Mesendoderm (in vitro differentiated cells): ENCODE measurements at regions not wholly inside any gene's neighbourhood (a gene's known extent, or its start where the extent isn't known, plus 50 kb on each side); places are given as distances from the start of the nearest gene placed in this dataset.

Experiments
- DNase-seq: peaks from one replicate; pipeline ENCODE4 v3.0.0; 2013
- H2AK5ac ChIP-seq: 2 replicates; pipeline ENCODE4 v1.6.1; 2013; ENCODE audit warnings: low read length, inconsistent platforms
- H2BK120ac ChIP-seq: 2 replicates; pipeline ENCODE4 v1.6.1; 2013; ENCODE audit warnings: low read depth, mild to moderate bottlenecking, low read length, moderate library complexity, mixed read lengths
- H2BK15ac ChIP-seq: replicated peaks from 2 replicates; pipeline ENCODE4 v1.6.1; 2013; ENCODE audit warnings: low read depth, mild to moderate bottlenecking, moderate library complexity
- H2BK5ac ChIP-seq: 2 replicates; pipeline ENCODE4 v1.6.1; 2013; ENCODE audit warnings: low read length, inconsistent platforms
- H3K18ac ChIP-seq: 2 replicates; pipeline ENCODE4 v1.6.1; 2013; ENCODE audit warnings: mild to moderate bottlenecking, low read length, mixed read lengths
- H3K23ac ChIP-seq: one replicate; pipeline ENCODE4 v1.6.1; 2013; ENCODE audit warnings: low read length
- H3K27ac ChIP-seq: 2 replicates; pipeline ENCODE4 v1.5.1; 2013; ENCODE audit warnings: low read depth, mild to moderate bottlenecking, inconsistent platforms, low read length, moderate library complexity
- H3K27me3 ChIP-seq: 2 replicates; pipeline ENCODE4 v1.6.1; 2013; ENCODE audit warnings: low read length, control low read depth, mild to moderate bottlenecking, inconsistent platforms; ENCODE audit not compliant: insufficient read depth, poor library complexity
- H3K36me3 ChIP-seq: 2 replicates; pipeline ENCODE4 v1.6.1; 2013; ENCODE audit warnings: low read length, inconsistent platforms; ENCODE audit not compliant: control insufficient read depth, insufficient read depth
- H3K4ac ChIP-seq: one replicate; pipeline ENCODE4 v1.6.1; 2013; ENCODE audit warnings: low read depth, mild to moderate bottlenecking, low read length, moderate library complexity
- H3K4me1 ChIP-seq: 2 replicates; pipeline ENCODE4 v1.6.1; 2013; ENCODE audit warnings: low read depth, low read length, inconsistent platforms; ENCODE audit not compliant: control insufficient read depth
- H3K4me2 ChIP-seq: 2 replicates; pipeline ENCODE4 v1.6.1; 2013; ENCODE audit warnings: low read length
- H3K4me3 ChIP-seq: 2 replicates; pipeline ENCODE4 v1.5.1; 2013; ENCODE audit warnings: mild to moderate bottlenecking, low read length
- H3K56ac ChIP-seq: one replicate; pipeline ENCODE4 v1.6.1; 2013; ENCODE audit warnings: low read length
- H3K79me1 ChIP-seq: 2 replicates; pipeline ENCODE4 v1.6.1; 2013; ENCODE audit warnings: low read length, inconsistent platforms
- H3K79me2 ChIP-seq: 2 replicates; pipeline ENCODE4 v1.6.1; 2013; ENCODE audit warnings: mild to moderate bottlenecking, low read length; ENCODE audit not compliant: control insufficient read depth, insufficient read depth
- H3K9ac ChIP-seq: 2 replicates; pipeline ENCODE4 v1.6.1; 2013; ENCODE audit warnings: low read length, inconsistent platforms
- H4K5ac ChIP-seq: one replicate; pipeline ENCODE4 v1.6.1; 2013; ENCODE audit warnings: low read length
- H4K8ac ChIP-seq: one replicate; pipeline ENCODE4 v1.6.1; 2013; ENCODE audit warnings: low read depth, mild to moderate bottlenecking, control low read depth, low read length, moderate library complexity
- WGBS: extraction: QIAGEN DNeasy Blood & Tissue Kit; methylation state at CpG from one replicate; pipeline ENCODE4 v1.1.7; 2013; ENCODE audit warnings: low lambda C conversion rate, missing lambda C conversion rate; ENCODE audit not compliant: insufficient coverage; ENCODE audit errors: extremely low coverage; 5-methylcytosine and 5-hydroxymethylcytosine counted together

DNA sequence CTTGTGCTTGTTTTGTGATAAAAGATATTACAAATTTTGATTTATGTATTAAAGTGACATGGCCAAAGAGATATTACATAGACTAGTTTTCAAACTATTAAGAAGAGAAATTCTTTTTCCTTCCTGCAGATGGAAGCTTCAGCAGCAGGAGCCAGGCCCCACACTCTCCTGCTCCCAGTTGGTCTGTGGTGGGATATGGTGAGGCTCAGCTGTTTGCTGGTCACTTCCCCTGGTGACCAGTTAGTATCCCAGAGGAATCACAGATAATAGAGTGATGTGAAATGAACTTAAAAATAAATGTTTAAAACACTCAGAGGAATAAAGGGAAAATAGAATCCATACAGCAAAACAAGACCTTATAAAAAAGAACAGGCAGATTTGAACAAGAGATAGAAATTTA lies 154.7 kb downstream of the KTN1 start:
- H3K4ac ChIP-seq = no peak overlapping the region
- no peaks in the 10 kb centered on the region for H3K79me1 ChIP-seq
- no peak overlapping the region for H3K4me3 ChIP-seq
- H3K18ac ChIP-seq = no peak overlapping the region
- H4K8ac ChIP-seq = no peak overlapping the region
- H3K27ac ChIP-seq = no peak overlapping the region
- H3K36me3 ChIP-seq = no peaks in the 10 kb centered on the region
- H3K79me2 ChIP-seq = no peaks in the 10 kb centered on the region
- H2BK15ac ChIP-seq = no peak overlapping the region
- DNase-seq = no peak
- no peak overlapping the region for H2AK5ac ChIP-seq
- H3K27me3 ChIP-seq = no peaks in the 10 kb centered on the region
- H3K23ac ChIP-seq = no peak overlapping the region
- H2BK5ac ChIP-seq = no peak overlapping the region
- H3K4me2 ChIP-seq = no peak overlapping the region
- no peaks in the 10 kb centered on the region for H3K4me1 ChIP-seq
- H4K5ac ChIP-seq = no peak overlapping the region
- H2BK120ac ChIP-seq = no peak overlapping the region
- no peak overlapping the region for H3K56ac ChIP-seq
- no peak overlapping the region for H3K9ac ChIP-seq

DNA sequence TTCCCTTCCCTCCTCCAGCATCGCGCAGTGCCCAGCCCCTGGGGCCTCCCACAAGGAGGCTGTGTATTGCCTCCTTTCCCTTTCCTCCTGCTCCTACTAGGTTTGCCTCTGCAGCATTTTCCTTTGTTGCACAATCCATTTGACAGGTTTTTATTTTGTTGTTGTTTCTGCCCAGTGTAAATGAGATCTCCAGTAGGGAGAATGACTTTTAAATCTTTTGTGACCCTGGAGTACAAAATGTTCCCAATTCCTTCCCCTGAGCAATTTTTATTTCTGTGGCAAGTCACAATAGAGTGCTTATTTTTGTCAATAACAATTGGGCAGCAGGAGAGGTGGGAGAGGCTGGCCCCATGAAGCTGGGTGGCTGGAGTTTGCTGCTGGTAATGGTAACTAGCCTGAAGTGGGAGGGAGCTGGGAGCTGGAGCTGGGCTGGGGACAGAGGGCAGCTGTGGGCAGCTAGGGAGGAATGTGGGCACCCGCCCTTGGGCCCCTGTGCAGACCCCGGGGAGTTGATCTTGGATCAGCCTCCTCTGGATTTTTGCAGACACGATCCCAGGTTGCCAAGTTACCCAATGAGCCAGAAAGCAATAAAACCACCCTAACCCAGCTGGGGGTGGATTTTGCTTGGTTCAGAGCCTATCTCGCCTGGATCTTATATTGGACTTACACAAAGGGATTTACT lies 160.1 kb downstream of the KTN1 start:
- H4K5ac ChIP-seq = no peak overlapping the region
- H3K4me3 ChIP-seq = no peak overlapping the region
- H3K18ac ChIP-seq = no peak overlapping the region
- no peaks in the 10 kb centered on the region for H3K79me2 ChIP-seq
- no peak overlapping the region for H3K27ac ChIP-seq
- H3K23ac ChIP-seq = no peak overlapping the region
- H2AK5ac ChIP-seq = no peak overlapping the region
- H3K4me2 ChIP-seq = no peak overlapping the region
- no peaks in the 10 kb centered on the region for H3K27me3 ChIP-seq
- no peak overlapping the region for H2BK120ac ChIP-seq
- no peak overlapping the region for H3K56ac ChIP-seq
- H4K8ac ChIP-seq = no peak overlapping the region
- H3K79me1 ChIP-seq = no peaks in the 10 kb centered on the region
- H3K36me3 ChIP-seq = no peaks in the 10 kb centered on the region
- no peak overlapping the region for H3K4ac ChIP-seq
- no peak overlapping the region for H2BK15ac ChIP-seq
- H2BK5ac ChIP-seq = no peak overlapping the region
- WGBS = no CpG with 5 or more reads among the region's 6 CpGs
- H3K9ac ChIP-seq = no peak overlapping the region
- no peak for DNase-seq
- H3K4me1 ChIP-seq = no peaks in the 10 kb centered on the region

DNA sequence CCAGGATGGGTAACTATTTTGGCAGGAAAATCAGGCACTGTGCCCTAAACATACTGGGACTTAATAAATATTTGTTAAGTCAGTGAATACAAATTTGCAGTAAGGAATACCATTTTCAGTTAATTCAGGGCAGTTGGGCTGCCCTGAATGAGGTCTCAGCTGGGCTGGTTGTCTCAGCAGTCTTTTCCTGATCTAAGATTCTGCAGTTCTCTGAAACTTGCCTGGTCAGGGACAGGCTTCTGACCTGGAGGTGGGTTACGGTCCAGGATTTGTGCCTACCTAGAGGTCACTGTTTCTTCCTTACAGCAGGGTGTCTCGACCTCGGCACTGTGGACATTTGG lies 160.6 kb downstream of the KTN1 start:
- Histone ChIP-seq H3K23ac (no peak overlapping the region), H2AK5ac (no peak overlapping the region), H3K4me2 (no peak overlapping the region), H3K27me3 (no peaks in the 10 kb centered on the region), H3K79me2 (no peaks in the 10 kb centered on the region), H3K4me1 (no peaks in the 10 kb centered on the region), H2BK120ac (no peak overlapping the region), H3K4me3 (no peak overlapping the region), H3K36me3 (no peaks in the 10 kb centered on the region), H2BK15ac (no peak overlapping the region), H2BK5ac (no peak overlapping the region), H3K18ac (no peak overlapping the region), H3K79me1 (no peaks in the 10 kb centered on the region), H4K5ac (no peak overlapping the region), H3K56ac (no peak overlapping the region), H3K9ac (no peak overlapping the region), H3K4ac (no peak overlapping the region), H4K8ac (no peak overlapping the region), H3K27ac (no peak overlapping the region)
- WGBS = no CpG with 5 or more reads among the region's 3 CpGs
- DNase-seq = no peak

DNA sequence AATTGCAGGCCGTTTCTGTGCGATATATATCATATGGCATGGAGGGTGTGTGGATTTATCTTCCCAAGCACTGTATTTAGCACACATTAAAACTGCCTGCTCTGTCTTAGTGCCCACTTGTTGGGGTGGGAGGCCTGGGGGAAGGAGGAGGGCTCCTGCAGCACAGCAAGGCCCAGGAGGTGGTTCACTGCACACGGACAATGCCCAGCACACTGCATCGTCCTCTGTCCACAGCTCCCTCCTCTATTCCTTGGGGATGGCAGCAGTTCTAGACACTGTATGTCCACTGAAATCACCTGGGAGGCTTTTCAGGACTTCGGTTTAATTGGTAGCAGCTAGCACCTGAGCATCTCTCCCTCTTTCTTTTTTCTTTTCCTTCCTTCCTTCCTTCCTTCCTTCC lies 161.2 kb downstream of the KTN1 start:
- Histone ChIP-seq H3K27ac (no peak overlapping the region), H3K79me1 (no peaks in the 10 kb centered on the region), H2BK5ac (no peak overlapping the region), H3K4me1 (no peaks in the 10 kb centered on the region), H3K18ac (no peak overlapping the region), H3K79me2 (no peaks in the 10 kb centered on the region), H3K56ac (no peak overlapping the region), H3K27me3 (no peaks in the 10 kb centered on the region), H2BK15ac (no peak overlapping the region), H3K23ac (no peak overlapping the region), H4K5ac (no peak overlapping the region), H4K8ac (no peak overlapping the region), H3K36me3 (no peaks in the 10 kb centered on the region), H3K4me3 (no peak overlapping the region), H2AK5ac (no peak overlapping the region), H3K9ac (no peak overlapping the region), H3K4ac (no peak overlapping the region), H2BK120ac (no peak overlapping the region), H3K4me2 (no peak overlapping the region)
- no peak for DNase-seq
- no CpG with 5 or more reads among the region's 5 CpGs for WGBS

DNA sequence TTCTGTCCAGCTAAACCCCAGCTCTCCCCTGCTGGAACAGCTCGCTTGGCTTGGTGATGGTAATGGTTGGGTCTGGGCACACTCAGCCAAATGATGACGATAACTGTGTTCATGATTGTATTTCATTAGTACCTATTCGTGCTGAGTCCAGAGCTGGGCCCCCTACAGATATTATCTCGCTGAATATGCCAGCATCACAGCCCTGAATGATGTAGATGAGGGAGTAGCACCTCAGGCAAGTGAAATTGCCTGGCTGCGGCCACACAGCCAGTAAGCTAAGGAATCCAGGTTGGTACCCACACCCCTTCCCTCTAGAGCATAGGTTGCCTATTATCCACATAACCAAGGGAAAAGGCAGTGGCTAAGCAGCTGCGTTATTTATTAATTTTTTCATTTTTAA lies 163.5 kb downstream of the KTN1 start:
- H2BK15ac ChIP-seq = no peak overlapping the region
- no CpG with 5 or more reads among the region's 6 CpGs for WGBS
- no peaks in the 10 kb centered on the region for H3K4me1 ChIP-seq
- no peak overlapping the region for H3K9ac ChIP-seq
- no peak for DNase-seq
- no peak overlapping the region for H3K4me2 ChIP-seq
- H3K4ac ChIP-seq = no peak overlapping the region
- no peaks in the 10 kb centered on the region for H3K79me1 ChIP-seq
- no peaks in the 10 kb centered on the region for H3K79me2 ChIP-seq
- H3K23ac ChIP-seq = no peak overlapping the region
- H3K36me3 ChIP-seq = no peaks in the 10 kb centered on the region
- H4K8ac ChIP-seq = no peak overlapping the region
- no peak overlapping the region for H3K4me3 ChIP-seq
- no peaks in the 10 kb centered on the region for H3K27me3 ChIP-seq
- H3K56ac ChIP-seq = no peak overlapping the region
- no peak overlapping the region for H4K5ac ChIP-seq
- no peak overlapping the region for H2BK120ac ChIP-seq
- H3K18ac ChIP-seq = no peak overlapping the region
- H2AK5ac ChIP-seq = no peak overlapping the region
- H2BK5ac ChIP-seq = no peak overlapping the region
- no peak overlapping the region for H3K27ac ChIP-seq

DNA sequence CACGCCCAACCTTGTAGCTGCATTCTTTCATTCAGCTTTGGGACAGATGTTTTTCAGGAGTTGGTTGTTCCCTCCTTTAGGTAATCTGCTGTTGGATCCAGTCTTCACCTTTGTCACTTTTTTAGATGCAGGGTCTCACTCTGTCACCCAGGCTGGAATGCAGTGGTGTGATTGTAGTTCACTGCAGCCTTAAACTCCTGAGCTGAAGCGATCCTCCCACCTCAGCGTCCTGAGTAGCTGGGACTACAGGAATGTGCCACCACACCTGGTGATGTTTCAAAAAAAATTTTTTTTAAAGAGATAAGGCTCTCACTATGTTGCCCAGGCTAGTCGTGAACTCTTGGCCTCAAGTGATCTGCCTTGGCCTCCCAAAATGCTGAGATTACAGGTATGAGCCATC lies 164.3 kb downstream of the KTN1 start:
- no peak overlapping the region for H3K4ac ChIP-seq
- no peak overlapping the region for H2AK5ac ChIP-seq
- H3K23ac ChIP-seq = no peak overlapping the region
- H3K79me1 ChIP-seq = no peaks in the 10 kb centered on the region
- no peak overlapping the region for H3K9ac ChIP-seq
- H3K36me3 ChIP-seq = no peaks in the 10 kb centered on the region
- H3K79me2 ChIP-seq = no peaks in the 10 kb centered on the region
- no peak overlapping the region for H3K27ac ChIP-seq
- H3K27me3 ChIP-seq = no peaks in the 10 kb centered on the region
- no peak overlapping the region for H2BK15ac ChIP-seq
- WGBS = no CpG with 5 or more reads among the region's 4 CpGs
- H2BK120ac ChIP-seq = no peak overlapping the region
- peaks cover 3% of the 10 kb centered on the region for H3K4me1 ChIP-seq
- H3K4me3 ChIP-seq = no peak overlapping the region
- DNase-seq = no peak
- no peak overlapping the region for H3K18ac ChIP-seq
- H4K8ac ChIP-seq = no peak overlapping the region
- H3K4me2 ChIP-seq = no peak overlapping the region
- no peak overlapping the region for H2BK5ac ChIP-seq
- H4K5ac ChIP-seq = no peak overlapping the region
- H3K56ac ChIP-seq = no peak overlapping the region
